PC-9 (cell line): ENCODE measurements at regions not wholly inside any gene's neighbourhood (a gene's known extent, or its start where the extent isn't known, plus 50 kb on each side); places are given as distances from the start of the nearest gene placed in this dataset.

Experiments used
- BruUV-seq: library from RNA; stranded (reverse); fragments of 400-500 nt; replicated peaks from 2 replicates; lab custom pipeline; 2021; lab: Mats Ljungman, UMichigan
- CTCF ChIA-PET: fragments of 300-600 bp; sonication (Branson Sonifier 250); formaldehyde crosslinking; loops from one replicate; lab custom pipeline; 2022; ENCODE audit warnings: antibody characterized with exemption; lab: Charles Lee
- POLR2A ChIA-PET: fragments of 300-600 bp; sonication (Branson Sonifier 250); formaldehyde crosslinking; loops from one replicate; lab custom pipeline; 2022; ENCODE audit warnings: antibody characterized with exemption; ENCODE audit not compliant: unreplicated experiment; lab: Charles Lee
- DNase-seq, 2 experiments: peaks; one replicate each; pipeline versions ENCODE4 v3.0.0 to v3.0.0-alpha.2; 2015 to 2022; ENCODE audit warnings: mixed read lengths in 1 of 2
- H2AFZ ChIP-seq: fragments of 200-600 bp; sonication (generic); 2 replicates; pipeline ENCODE4 v1.8.1; 2017; ENCODE audit warnings: antibody characterized with exemption
- H3F3A ChIP-seq: fragments of 200-600 bp; sonication (generic); 2 replicates; pipeline ENCODE4 v1.8.1; 2017; ENCODE audit warnings: antibody characterized with exemption, mild to moderate bottlenecking, low read depth; ENCODE audit not compliant: insufficient read depth
- H3K27ac ChIP-seq: fragments of 200-600 bp; sonication (generic); 2 replicates; pipeline ENCODE4 v1.6.1; 2016; ENCODE audit warnings: mixed run types
- H3K27me3 ChIP-seq: fragments of 200-600 bp; sonication (generic); 2 replicates; pipeline ENCODE4 v1.6.1; 2016; ENCODE audit warnings: low read depth, mixed run types; ENCODE audit not compliant: insufficient read depth
- H3K36me3 ChIP-seq: fragments of 200-600 bp; sonication (generic); 2 replicates; pipeline ENCODE4 v1.6.1; 2016; ENCODE audit warnings: low read depth, mixed run types
- H3K4me1 ChIP-seq: fragments of 200-600 bp; sonication (generic); replicated peaks from 2 replicates; pipeline ENCODE4 v1.6.1; 2016; ENCODE audit warnings: mixed run types; ENCODE audit not compliant: insufficient read depth
- H3K4me2 ChIP-seq: fragments of 200-600 bp; sonication (generic); 2 replicates; pipeline ENCODE4 v1.6.1; 2017; ENCODE audit warnings: mixed run types
- H3K4me3 ChIP-seq: fragments of 200-600 bp; sonication (generic); 2 replicates; pipeline ENCODE4 v1.6.1; 2016; ENCODE audit warnings: mixed run types
- H3K79me2 ChIP-seq: fragments of 200-600 bp; sonication (generic); 2 replicates; pipeline ENCODE4 v1.6.1; 2017; ENCODE audit warnings: low read depth, mixed run types
- H3K9me2 ChIP-seq: fragments of 200-600 bp; sonication (generic); 2 replicates; pipeline ENCODE4 v1.8.1; 2017; ENCODE audit warnings: mild to moderate bottlenecking; ENCODE audit not compliant: insufficient read depth
- H3K9me3 ChIP-seq: fragments of 200-600 bp; sonication (generic); 2 replicates; pipeline ENCODE4 v1.8.1; 2016; ENCODE audit warnings: low read depth; ENCODE audit not compliant: insufficient read depth
- H4K20me1 ChIP-seq: fragments of 200-600 bp; sonication (generic); 2 replicates; pipeline ENCODE4 v1.8.1; 2017; ENCODE audit not compliant: insufficient read depth
- EZH2 ChIP-seq: fragments of 200-600 bp; sonication (generic); IDR thresholded peaks from 2 replicates; pipeline ENCODE4 v1.8.0; 2017; ENCODE audit warnings: antibody characterized with exemption, low read depth
- intact Hi-C: fragments of 100-400 bp; cut with micrococcal nuclease; formaldehyde crosslinking; loops from one replicate; pipeline ENCODE4 v1.10.0; 2022; ENCODE audit not compliant: unreplicated experiment
- TF ChIP-seq, protein P1 (sequence below): fragments of 200-600 bp; sonication (generic); conservative IDR thresholded peaks from 2 replicates; pipeline ENCODE4 v1.6.1; 2017; ENCODE audit warnings: mixed run types, antibody characterized with exemption, mild to moderate bottlenecking, moderate library complexity

GRCh38 chr1:111556325-111557037 is 53.0 kb upstream of the ADORA3 start:
- TF ChIP-seq, protein P1, sequence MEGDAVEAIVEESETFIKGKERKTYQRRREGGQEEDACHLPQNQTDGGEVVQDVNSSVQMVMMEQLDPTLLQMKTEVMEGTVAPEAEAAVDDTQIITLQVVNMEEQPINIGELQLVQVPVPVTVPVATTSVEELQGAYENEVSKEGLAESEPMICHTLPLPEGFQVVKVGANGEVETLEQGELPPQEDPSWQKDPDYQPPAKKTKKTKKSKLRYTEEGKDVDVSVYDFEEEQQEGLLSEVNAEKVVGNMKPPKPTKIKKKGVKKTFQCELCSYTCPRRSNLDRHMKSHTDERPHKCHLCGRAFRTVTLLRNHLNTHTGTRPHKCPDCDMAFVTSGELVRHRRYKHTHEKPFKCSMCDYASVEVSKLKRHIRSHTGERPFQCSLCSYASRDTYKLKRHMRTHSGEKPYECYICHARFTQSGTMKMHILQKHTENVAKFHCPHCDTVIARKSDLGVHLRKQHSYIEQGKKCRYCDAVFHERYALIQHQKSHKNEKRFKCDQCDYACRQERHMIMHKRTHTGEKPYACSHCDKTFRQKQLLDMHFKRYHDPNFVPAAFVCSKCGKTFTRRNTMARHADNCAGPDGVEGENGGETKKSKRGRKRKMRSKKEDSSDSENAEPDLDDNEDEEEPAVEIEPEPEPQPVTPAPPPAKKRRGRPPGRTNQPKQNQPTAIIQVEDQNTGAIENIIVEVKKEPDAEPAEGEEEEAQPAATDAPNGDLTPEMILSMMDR, result no peak
- no peak for TF ChIP-seq EZH2
- ChIA-PET POLR2A (interaction anchor here (0.5 kb wide), 1 partner anchor 15 kb away, joined by 3 read pairs; no protein-coding TSS in a partner anchor), CTCF (no interaction called here)
- Histone ChIP-seq H3K4me1 (peaks cover 12% of the 10 kb centered on the region), H2AFZ (no peak overlapping the region), H3K4me2 (no peak overlapping the region), H3F3A (0 out of 2 replicates have a peak, but pooled peaks cover 12% of the 10 kb centered on the region), H3K79me2 (no peaks in the 10 kb centered on the region), H3K27ac (no peak overlapping the region), H4K20me1 (no peaks in the 10 kb centered on the region), H3K4me3 (no peak overlapping the region), H3K9me2 (no peaks in the 10 kb centered on the region), H3K36me3 (no peaks in the 10 kb centered on the region), H3K27me3 (no peaks in the 10 kb centered on the region), H3K9me3 (no peaks in the 10 kb centered on the region)
- no peak for DNase-seq
- BruUV-seq, result no TSS peak
- intact Hi-C loops, result no loop called here

GRCh38 chr1:111559736-111560279 is 56.4 kb upstream of the ADORA3 start:
- intact Hi-C loops, result no loop called here
- H3K4me2 ChIP-seq, result no peak overlapping the region
- no peak overlapping the region for H2AFZ ChIP-seq
- no peak for DNase-seq
- H3K27me3 ChIP-seq, result no peaks in the 10 kb centered on the region
- no peaks in the 10 kb centered on the region for H4K20me1 ChIP-seq
- H3K36me3 ChIP-seq, result no peaks in the 10 kb centered on the region
- no TSS peak for BruUV-seq
- ChIA-PET CTCF (interaction anchor here (1.1 kb wide), 1 partner anchor 836 kb away, joined by 3 read pairs; the partner anchor contains the start of gene CTTNBP2NL), POLR2A (no interaction called here)
- no peaks in the 10 kb centered on the region for H3K9me2 ChIP-seq
- no peak for TF ChIP-seq EZH2
- TF ChIP-seq, protein P1, result no peak
- no peaks in the 10 kb centered on the region for H3K9me3 ChIP-seq
- no peak overlapping the region for H3K27ac ChIP-seq
- H3K4me1 ChIP-seq, result peaks cover 14% of the 10 kb centered on the region
- no peaks in the 10 kb centered on the region for H3F3A ChIP-seq
- H3K79me2 ChIP-seq, result no peaks in the 10 kb centered on the region
- no peak overlapping the region for H3K4me3 ChIP-seq

DNA sequence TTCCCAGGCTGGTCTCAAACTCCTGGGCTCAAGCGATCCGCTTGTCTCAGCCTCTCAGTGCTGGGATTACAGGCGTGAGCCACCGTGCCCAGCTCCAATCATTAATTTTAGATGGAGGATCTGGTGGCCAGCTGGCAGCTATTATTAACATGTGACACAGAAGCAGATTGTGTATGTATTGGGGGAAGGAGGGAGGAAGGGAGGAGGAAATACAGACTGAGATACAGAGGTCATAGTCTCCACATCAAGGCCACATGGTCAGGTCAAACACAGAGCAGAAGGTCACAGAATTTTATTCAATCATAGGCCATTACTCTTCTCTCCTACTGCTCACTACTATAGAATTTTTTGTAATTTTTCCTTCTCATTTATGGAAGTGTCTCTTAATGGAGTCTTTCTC is 57.9 kb upstream of the ADORA3 start:
- ChIA-PET POLR2A (no interaction called here), CTCF (no interaction called here)
- intact Hi-C loops, result no loop called here

More for the DNA sequence above, 57.9 kb upstream of the ADORA3 start:
- H3K27ac ChIP-seq, result no peak overlapping the region
- TF ChIP-seq, protein P1, result no peak
- H3K27me3 ChIP-seq, result no peaks in the 10 kb centered on the region
- BruUV-seq, result no TSS peak
- H3K9me2 ChIP-seq, result no peaks in the 10 kb centered on the region
- H3K4me2 ChIP-seq, result no peak overlapping the region
- H3K9me3 ChIP-seq, result no peaks in the 10 kb centered on the region
- H3K79me2 ChIP-seq, result no peaks in the 10 kb centered on the region
- H3K36me3 ChIP-seq, result no peaks in the 10 kb centered on the region
- H3K4me1 ChIP-seq, result peaks cover 14% of the 10 kb centered on the region
- DNase-seq, result no peak
- H2AFZ ChIP-seq, result no peak overlapping the region
- no peaks in the 10 kb centered on the region for H4K20me1 ChIP-seq
- H3K4me3 ChIP-seq, result no peak overlapping the region
- H3F3A ChIP-seq, result no peaks in the 10 kb centered on the region
